HepG2 (cell line): ENCODE measurements at regions not wholly inside any gene's neighbourhood (a gene's known extent, or its start where the extent isn't known, plus 50 kb on each side); places are given as distances from the start of the nearest gene placed in this dataset.

Experiments used
- ATAC-seq: fragments of 200-7000 bp; cut with Tn5 transposase; 3 replicates; pipeline ENCODE4 v1.9.1; 2020; ENCODE audit warnings: mild to moderate bottlenecking, moderate library complexity
- BruUV-seq: library from RNA; stranded (reverse); fragments of 400-500 nt; replicated peaks from 2 replicates; lab custom pipeline; 2021; lab: Mats Ljungman, UMichigan
- CTCF ChIA-PET: fragments of 300-600 bp; formaldehyde crosslinking; extraction: SDS; loops from one replicate; lab custom pipeline; 2021; ENCODE audit warnings: low total read pairs, inconsistent platforms, low intra/inter-chr PET ratio; lab: Yijun Ruan, JAX
- POLR2A ChIA-PET: fragments of 350-600 bp; sonication (Branson Sonifier 250); formaldehyde crosslinking; loops from one replicate; lab custom pipeline; 2020; ENCODE audit warnings: antibody characterized with exemption, inconsistent platforms; lab: Yijun Ruan, JAX
- DNase-seq: peaks from one replicate; pipeline ENCODE4 v3.0.0-alpha.2; 2015; ENCODE audit warnings: low spot score
- FAIRE-seq: peaks from 3 replicates; lab custom pipeline; 2011; peaks lifted over from hg19 to GRCh38; lab: Jason Lieb, UNC
- H2AFZ ChIP-seq: one replicate; pipeline ENCODE4 v1.6.1; 2011; ENCODE audit warnings: low read length, inconsistent platforms
- H3K27ac ChIP-seq: fragments of 300-600 bp; 3 replicates; pipeline ENCODE4 v1.8.0; 2011; ENCODE audit warnings: mixed run types, mild to moderate bottlenecking, mixed read lengths, low read length, inconsistent platforms; ENCODE audit not compliant: insufficient read depth; ENCODE audit errors: extremely low read length
- H3K27me3 ChIP-seq, 2 experiments: fragments of 200-600 bp in 1 of 2; 2 replicates in 1 of 2; 3 replicates in 1 of 2; pipeline versions ENCODE4 v1.6.0 to v1.8.0; 2011; ENCODE audit warnings: low read length in 2 of 2, mild to moderate bottlenecking in 2 of 2, moderate library complexity in 2 of 2, inconsistent platforms in 1 of 2; ENCODE audit not compliant: insufficient read depth in 2 of 2, control insufficient read depth in 1 of 2
- H3K36me3 ChIP-seq, 2 experiments: fragments of 200-600 bp in 1 of 2; replicated peaks in 1 of 2; 2 replicates in 1 of 2; 3 replicates in 1 of 2; pipeline versions ENCODE4 v1.5.1 to v1.8.0; 2011; ENCODE audit warnings: low read length in 2 of 2, inconsistent platforms in 1 of 2; ENCODE audit not compliant: insufficient read depth in 2 of 2, control insufficient read depth in 1 of 2
- H3K4me1 ChIP-seq: 2 replicates; pipeline ENCODE4 v1.5.1; 2012; ENCODE audit warnings: low read length, inconsistent platforms; ENCODE audit not compliant: insufficient read depth
- H3K4me2 ChIP-seq: 2 replicates; pipeline ENCODE4 v1.6.0; 2011; ENCODE audit warnings: low read depth, low read length, inconsistent platforms
- H3K4me3 ChIP-seq, 3 experiments: fragments of 200-600 bp in 1 of 3; sonication (generic), shearing (Covaris generic) in 1 of 3; replicated peaks in 1 of 3; 2 replicates each; pipeline ENCODE4 v1.5.1; 2011 to 2016; ENCODE audit warnings: low read length in 3 of 3, inconsistent platforms in 2 of 3, low read depth in 2 of 3, mild to moderate bottlenecking in 2 of 3, control low read depth in 1 of 3, mixed read lengths in 1 of 3; ENCODE audit not compliant: insufficient read depth in 1 of 3
- H3K79me2 ChIP-seq: one replicate; pipeline ENCODE4 v1.6.1; 2011; ENCODE audit warnings: low read length, inconsistent platforms; ENCODE audit not compliant: insufficient read depth
- H3K9ac ChIP-seq: 2 replicates; pipeline ENCODE4 v1.6.0; 2011; ENCODE audit warnings: mild to moderate bottlenecking, low read depth, low read length, inconsistent platforms; ENCODE audit not compliant: insufficient read depth
- H3K9me3 ChIP-seq: 2 replicates; pipeline ENCODE4 v1.5.1; 2012; ENCODE audit warnings: mild to moderate bottlenecking, low read length
- H4K20me1 ChIP-seq: 2 replicates; pipeline ENCODE4 v1.6.0; 2011; ENCODE audit warnings: inconsistent platforms, mild to moderate bottlenecking, low read length, moderate library complexity; ENCODE audit not compliant: insufficient read depth
- ARID5B ChIP-seq: IDR thresholded peaks from 2 replicates; pipeline ENCODE4 v1.4.0; 2020; ENCODE audit warnings: mild to moderate bottlenecking, missing genetic modification reagents
- KLF12 ChIP-seq: sonication (generic); formaldehyde crosslinking; IDR thresholded peaks from 2 replicates; pipeline ENCODE4 v1.4.0; 2020; ENCODE audit warnings: missing genetic modification reagents, borderline replicate concordance
- MLLT10 ChIP-seq: sonication (generic); formaldehyde crosslinking; IDR thresholded peaks from 2 replicates; pipeline ENCODE4 v1.4.0; 2020; ENCODE audit warnings: missing genetic modification reagents
- NONO ChIP-seq, 2 experiments: fragments of 450-650 bp in 1 of 2; sonication (generic) in 1 of 2; formaldehyde crosslinking in 1 of 2; IDR thresholded peaks in 1 of 2; conservative IDR thresholded peaks in 1 of 2; 2 replicates each; pipeline versions ENCODE4 v1.6.1 to v1.8.0; 2017 to 2022; ENCODE audit warnings: mild to moderate bottlenecking in 1 of 2, missing genetic modification reagents in 1 of 2, moderate library complexity in 1 of 2
- NR3C1 ChIP-seq: sonication (generic); formaldehyde crosslinking; IDR thresholded peaks from 2 replicates; pipeline ENCODE4 v1.4.0; 2020; ENCODE audit warnings: missing genetic modification reagents
- PPARG ChIP-seq: conservative IDR thresholded peaks from 2 replicates; pipeline ENCODE4 v1.6.1; 2016; ENCODE audit warnings: missing biosample characterization, missing genetic modification reagents
- SP5 ChIP-seq: IDR thresholded peaks from 2 replicates; pipeline ENCODE4 v1.6.1; 2016; ENCODE audit warnings: low read depth, borderline replicate concordance
- THAP7 ChIP-seq: sonication (generic); formaldehyde crosslinking; IDR thresholded peaks from 2 replicates; pipeline ENCODE4 v1.8.1; 2023; ENCODE audit warnings: mild to moderate bottlenecking, missing genetic modification reagents
- ZFP41 ChIP-seq: sonication (generic); formaldehyde crosslinking; IDR thresholded peaks from 2 replicates; pipeline ENCODE4 v1.4.0; 2020; ENCODE audit warnings: mild to moderate bottlenecking, missing genetic modification reagents, borderline replicate concordance
- ZNF317 ChIP-seq: sonication (generic); formaldehyde crosslinking; IDR thresholded peaks from 2 replicates; pipeline ENCODE4 v1.5.0; 2020; ENCODE audit warnings: mild to moderate bottlenecking, missing genetic modification reagents
- ZNF446 ChIP-seq: sonication (generic); formaldehyde crosslinking; IDR thresholded peaks from 2 replicates; pipeline ENCODE4 v1.5.0; 2020; ENCODE audit warnings: mild to moderate bottlenecking, missing genetic modification reagents
- WGBS: methylation state at CpG from one replicate; pipeline ENCODE4 v1.1.6; 2017; ENCODE audit warnings: low lambda C conversion rate; 5-methylcytosine and 5-hydroxymethylcytosine counted together
- in situ Hi-C: cut with HindIII; loops from 2 replicates; pipeline ENCODE4 v1.10.0; 2017; ENCODE audit warnings: low pct_unique_long_range_greater_than_20kb; ENCODE audit not compliant: extremely low pct_ligation_motif_present
- intact Hi-C: fragments of 100-400 bp; cut with micrococcal nuclease; formaldehyde crosslinking; loops from one replicate; pipeline ENCODE4 v1.10.0; 2022; ENCODE audit not compliant: unreplicated experiment
- TF ChIP-seq, protein P1 (sequence below): sonication (generic); formaldehyde crosslinking; IDR thresholded peaks from 2 replicates; pipeline ENCODE4 v1.4.0; 2020; ENCODE audit warnings: missing genetic modification reagents, borderline replicate concordance

DNA sequence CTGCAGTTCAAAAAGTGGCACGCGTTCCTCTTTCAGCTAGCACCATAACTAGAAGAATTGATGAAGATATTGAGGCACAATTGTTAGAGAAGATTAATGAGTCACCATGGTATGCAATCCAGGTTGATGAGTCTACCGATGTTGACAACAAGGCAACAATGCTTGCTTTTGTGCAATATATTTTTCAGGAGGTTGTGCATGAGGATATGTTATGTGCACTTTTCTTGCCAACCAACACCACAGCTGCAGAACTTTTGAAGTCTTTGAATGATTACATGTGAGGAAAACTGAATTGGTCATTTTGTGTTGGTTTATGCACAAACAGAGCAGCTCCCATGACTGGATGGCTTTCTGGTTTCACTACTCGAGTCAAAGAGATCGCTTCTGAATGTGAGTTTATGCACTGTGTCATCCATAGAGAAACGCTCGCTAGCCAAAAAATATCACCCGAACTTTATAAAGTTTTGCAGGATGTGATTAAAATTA, 129.3 kb upstream of the SLC24A3 start:
- peak; percentile 42 for FAIRE-seq

DNA sequence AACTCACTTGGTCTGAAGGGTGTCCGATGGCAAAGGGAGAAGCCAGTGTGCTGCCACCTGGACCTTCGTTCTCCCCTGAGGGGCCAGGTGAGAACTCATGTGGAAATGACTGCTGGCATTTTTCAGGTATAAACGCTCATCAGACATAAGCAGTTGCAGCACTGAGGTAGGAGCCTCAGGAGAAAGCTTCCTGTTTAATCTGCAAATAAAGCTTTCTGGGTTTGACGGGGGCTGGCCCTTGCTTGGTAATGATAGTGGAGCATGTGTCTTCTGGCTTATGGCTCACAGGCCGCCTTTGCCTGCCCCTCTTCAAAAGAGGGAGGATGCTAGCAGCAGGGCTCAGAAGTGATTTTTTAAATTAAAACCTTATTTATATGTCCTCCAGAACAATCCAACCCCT, 122.1 kb upstream of the SLC24A3 start:
- Histone ChIP-seq H3K4me2 (no peak overlapping the region), H3K9me3 (no peaks in the 10 kb centered on the region), H3K36me3 (no peaks in the 10 kb centered on the region), H3K79me2 (no peaks in the 10 kb centered on the region), H2AFZ (no peak overlapping the region), H3K27me3 (no peaks in the 10 kb centered on the region; a peak in 1 of 5 replicates), H4K20me1 (no peaks in the 10 kb centered on the region), H3K4me1 (peaks cover 5% of the 10 kb centered on the region; the same call in 1 of the 2 replicates), H3K27ac (no peak overlapping the region), H3K9ac (no peak overlapping the region), H3K4me3 (no peak overlapping the region)
- ATAC-seq (no peak), FAIRE-seq (no peak), DNase-seq (no peak)
- in situ Hi-C loops: no loop called here
- WGBS: 0% methylated on average over 5 of the region's 5 CpGs
- BruUV-seq: no TSS peak
- intact Hi-C loops: no loop called here
- CTCF ChIA-PET: no interaction called here
- POLR2A ChIA-PET: no interaction called here
- TF ChIP-seq ARID5B (CRISPR knock-in tag): no peak
- TF ChIP-seq ZNF317 (CRISPR knock-in tag): no peak
- TF ChIP-seq THAP7 (CRISPR knock-in tag): no peak
- TF ChIP-seq MLLT10: no peak
- TF ChIP-seq, protein P1, sequence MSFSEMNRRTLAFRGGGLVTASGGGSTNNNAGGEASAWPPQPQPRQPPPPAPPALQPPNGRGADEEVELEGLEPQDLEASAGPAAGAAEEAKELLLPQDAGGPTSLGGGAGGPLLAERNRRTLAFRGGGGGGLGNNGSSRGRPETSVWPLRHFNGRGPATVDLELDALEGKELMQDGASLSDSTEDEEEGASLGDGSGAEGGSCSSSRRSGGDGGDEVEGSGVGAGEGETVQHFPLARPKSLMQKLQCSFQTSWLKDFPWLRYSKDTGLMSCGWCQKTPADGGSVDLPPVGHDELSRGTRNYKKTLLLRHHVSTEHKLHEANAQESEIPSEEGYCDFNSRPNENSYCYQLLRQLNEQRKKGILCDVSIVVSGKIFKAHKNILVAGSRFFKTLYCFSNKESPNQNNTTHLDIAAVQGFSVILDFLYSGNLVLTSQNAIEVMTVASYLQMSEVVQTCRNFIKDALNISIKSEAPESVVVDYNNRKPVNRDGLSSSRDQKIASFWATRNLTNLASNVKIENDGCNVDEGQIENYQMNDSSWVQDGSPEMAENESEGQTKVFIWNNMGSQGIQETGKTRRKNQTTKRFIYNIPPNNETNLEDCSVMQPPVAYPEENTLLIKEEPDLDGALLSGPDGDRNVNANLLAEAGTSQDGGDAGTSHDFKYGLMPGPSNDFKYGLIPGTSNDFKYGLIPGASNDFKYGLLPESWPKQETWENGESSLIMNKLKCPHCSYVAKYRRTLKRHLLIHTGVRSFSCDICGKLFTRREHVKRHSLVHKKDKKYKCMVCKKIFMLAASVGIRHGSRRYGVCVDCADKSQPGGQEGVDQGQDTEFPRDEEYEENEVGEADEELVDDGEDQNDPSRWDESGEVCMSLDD (CRISPR knock-in tag): no peak
- TF ChIP-seq KLF12: no peak
- no peak for TF ChIP-seq NONO (IDR thresholded peaks at IDR 0.05)
- TF ChIP-seq NONO (CRISPR knock-in tag; conservative IDR thresholded peaks at IDR 0.05): no peak
- no peak for TF ChIP-seq ZFP41 (CRISPR knock-in tag)

More for the DNA sequence above, 129.3 kb upstream of the SLC24A3 start:
- H4K20me1 ChIP-seq: no peaks in the 10 kb centered on the region
- no peak overlapping the region for H2AFZ ChIP-seq
- no peak for ATAC-seq
- H3K27ac ChIP-seq: no peak overlapping the region
- ChIA-PET CTCF (no interaction called here), POLR2A (no interaction called here)
- H3K9ac ChIP-seq: no peak overlapping the region
- H3K4me2 ChIP-seq: no peak overlapping the region
- peaks cover 0 to 2% of the 10 kb centered on the region in 2 experiments; a peak in 2 of 5 replicates for H3K27me3 ChIP-seq
- DNase-seq: no peak
- H3K4me3 ChIP-seq: no peak overlapping the region
- in situ Hi-C loops: no loop called here
- WGBS: 15% methylated on average over 8 of the region's 8 CpGs
- H3K79me2 ChIP-seq: no peaks in the 10 kb centered on the region
- TF ChIP-seq SP5 (CRISPR knock-in tag) (no peak), ZNF446 (no peak), NR3C1 (no peak), PPARG (no peak)
- TF ChIP-seq, all 625 proteins: peak for 0
- intact Hi-C loops: no loop called here
- Histone ChIP-seq H3K9me3 (no peaks in the 10 kb centered on the region), H3K4me1 (no peaks in the 10 kb centered on the region), H3K36me3 (no peaks in the 10 kb centered on the region)
- no TSS peak for BruUV-seq
